ENCODE measurements at regions not wholly inside any gene's neighbourhood (a gene's known extent, or its start where the extent isn't known, plus 50 kb on each side); places are given as distances from the start of the nearest gene placed in this dataset.

DNA sequence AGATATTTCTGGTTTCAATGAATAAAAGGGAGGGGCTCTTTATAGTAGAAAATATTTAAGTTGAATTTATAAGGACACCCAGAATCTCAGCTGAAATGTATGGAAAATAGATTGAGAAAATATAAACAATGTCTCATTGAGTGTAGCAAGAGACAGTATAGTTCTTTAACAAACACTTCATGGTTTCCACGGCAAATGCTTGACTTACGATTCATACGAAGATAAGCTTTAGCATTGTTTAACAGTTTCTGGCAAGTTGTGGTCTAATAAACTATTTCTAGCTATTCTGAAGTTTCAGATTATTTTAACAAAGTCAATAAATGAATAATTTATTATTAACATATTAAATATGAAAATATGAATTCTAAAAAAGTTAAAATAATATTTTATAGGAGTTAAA is 1419.4 kb downstream of the KCNT2 start:
- no peak for ATAC-seq

DNA sequence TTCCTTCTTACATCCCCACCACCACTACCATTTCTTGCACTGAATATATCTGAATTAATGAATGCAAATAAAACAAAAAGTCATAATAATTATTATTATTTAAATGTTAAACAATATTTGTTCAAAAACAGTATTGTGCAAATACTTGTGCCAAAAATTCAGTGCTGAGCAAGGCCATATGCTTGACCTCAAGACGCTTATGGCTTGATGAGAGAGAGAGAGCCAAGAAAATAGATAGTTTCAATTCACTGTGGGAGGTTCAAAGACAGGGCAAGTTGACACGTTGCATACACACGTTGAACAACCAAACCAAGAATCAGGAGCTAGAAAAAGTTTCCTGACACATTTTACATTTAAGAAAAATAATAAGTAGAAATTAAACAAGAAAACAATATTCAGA is 1421.7 kb downstream of the KCNT2 start:
- WGBS, 4 donors = 44 to 62% (median 57%) methylated on average over 3 of the region's 3 CpGs
- Histone ChIP-seq H3K4me1 (no peaks in the 10 kb centered on the region), H3K27me3 (no peaks in the 10 kb centered on the region), H3K4me3 (no peak overlapping the region), H3K9me3 (no peaks in the 10 kb centered on the region), H3K36me3 (no peaks in the 10 kb centered on the region), H3K27ac (no peak overlapping the region)
- intact Hi-C loops (cut with DNase I) = no loop called here
- TF ChIP-seq CTCF (IDR thresholded peaks at IDR 0.05) (no peak), POLR2A (IDR thresholded peaks at IDR 0.05) (no peak)
- no peak for DNase-seq
- ATAC-seq = no peak

More for the DNA sequence above, 1419.4 kb downstream of the KCNT2 start:
- no peaks in the 10 kb centered on the region for H3K4me1 ChIP-seq
- H3K9me3 ChIP-seq = peaks cover 0 to 2% (median 0%) of the 10 kb centered on the region in 12 donors
- no peak overlapping the region for H3K27ac ChIP-seq
- no peaks in the 10 kb centered on the region for H3K27me3 ChIP-seq
- H3K4me3 ChIP-seq = no peak overlapping the region
- no peak for DNase-seq
- H3K36me3 ChIP-seq = no peaks in the 10 kb centered on the region
- TF ChIP-seq CTCF (IDR thresholded peaks at IDR 0.05) = no peak
- no peak for TF ChIP-seq POLR2A (IDR thresholded peaks at IDR 0.05)
- 59 to 65% (median 62%) methylated on average over 3 of the region's 3 CpGs for WGBS, 4 donors
- intact Hi-C loops (cut with DNase I) = no loop called here

- no peak overlapping the region for H3K27ac ChIP-seq
- TF ChIP-seq CTCF (IDR thresholded peaks at IDR 0.05) (no peak), POLR2A (IDR thresholded peaks at IDR 0.05) (no peak)
- H3K4me3 ChIP-seq = no peak overlapping the region
- ATAC-seq (no peak), DNase-seq (no peak)
- no peaks in the 10 kb centered on the region for H3K4me1 ChIP-seq
- intact Hi-C loops (cut with DNase I) = no loop called here
- no peaks in the 10 kb centered on the region for H3K27me3 ChIP-seq
- H3K9me3 ChIP-seq = no peaks in the 10 kb centered on the region
- 62 to 70% (median 67%) methylated on average over 2 of the region's 2 CpGs for WGBS, 4 donors
- H3K36me3 ChIP-seq = no peaks in the 10 kb centered on the region
Observed at GRCh38 chr1:195185736-195186135, 1422.5 kb downstream of the KCNT2 start.

DNA sequence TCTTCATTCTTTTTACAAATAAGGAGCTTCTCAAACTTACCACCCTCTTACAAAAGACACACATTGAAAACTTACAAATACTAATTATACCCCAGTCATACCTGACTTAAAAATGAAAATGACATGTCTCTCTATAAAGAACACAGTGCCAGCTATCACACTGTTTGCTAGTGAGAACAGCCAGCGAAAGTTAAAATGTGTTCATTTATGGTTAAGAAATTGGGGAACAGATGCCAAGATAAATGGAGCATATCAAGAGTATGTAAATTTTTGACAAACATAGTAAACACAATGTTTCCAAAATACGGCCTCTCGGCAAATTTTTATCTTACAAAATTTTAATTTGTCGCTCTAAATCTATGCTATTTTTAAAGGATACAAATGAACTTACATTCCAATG is 1422.9 kb downstream of the KCNT2 start:
- intact Hi-C loops (cut with DNase I) = no loop called here
- H3K36me3 ChIP-seq = no peaks in the 10 kb centered on the region
- H3K27me3 ChIP-seq = no peaks in the 10 kb centered on the region
- no peak for DNase-seq
- 75 to 81% (median 78%) methylated on average over 4 of the region's 4 CpGs for WGBS, 4 donors
- ATAC-seq = no peak
- peaks cover 0 to 3% (median 0%) of the 10 kb centered on the region in 12 donors for H3K9me3 ChIP-seq
- H3K4me3 ChIP-seq = no peak overlapping the region
- H3K27ac ChIP-seq = no peak overlapping the region
- H3K4me1 ChIP-seq = no peaks in the 10 kb centered on the region
- TF ChIP-seq CTCF (IDR thresholded peaks at IDR 0.05) (no peak), POLR2A (IDR thresholded peaks at IDR 0.05) (no peak)

All from heart left ventricle (tissue), 16 donors.